Peyer's patch (tissue), 4 donors: ENCODE measurements at regions not wholly inside any gene's neighbourhood (a gene's known extent, or its start where the extent isn't known, plus 50 kb on each side); places are given as distances from the start of the nearest gene placed in this dataset.

Experiments used
- DNase-seq, 3 donors: peaks; one replicate each; pipeline ENCODE4 v3.0.0-alpha.2; 2017 to 2019
- H3K27ac ChIP-seq, 4 donors: fragments of 200-600 bp; sonication (generic); one replicate each; pipeline ENCODE4 v1.5.1; 2016 to 2019
- H3K27me3 ChIP-seq, 2 donors: fragments of 200-600 bp; sonication (generic); one replicate each; pipeline ENCODE4 v1.5.1; 2019
- H3K36me3 ChIP-seq, 3 donors: fragments of 200-600 bp; sonication (generic); one replicate each; pipeline ENCODE4 v1.5.1; 2016 to 2019
- H3K4me1 ChIP-seq, 4 donors: fragments of 200-600 bp; sonication (generic); one replicate each; pipeline ENCODE4 v1.5.1; 2016 to 2019
- H3K4me3 ChIP-seq, 4 donors: fragments of 200-600 bp; sonication (generic); 1 replicate in 3 of 4; 2 replicates in 1 of 4; pipeline ENCODE4 v1.5.1; 2016 to 2019; ENCODE audit warnings: mild to moderate bottlenecking in 1 of 4
- H3K9me3 ChIP-seq, 4 donors: fragments of 200-600 bp; sonication (generic); one replicate each; pipeline ENCODE4 v1.5.1; 2016 to 2019; ENCODE audit warnings: mild to moderate bottlenecking in 1 of 4
- CTCF ChIP-seq, 6 experiments: fragments of 450-650 bp in 4 of 6; fragments of 200-600 bp in 2 of 6; sonication (generic) in 1 of 6; IDR thresholded peaks; one replicate each; pipeline ENCODE4 v1.5.1; 2017 to 2019; ENCODE audit warnings: antibody characterized with exemption in 6 of 6, mild to moderate bottlenecking in 3 of 6, moderate library complexity in 1 of 6
- POLR2A ChIP-seq, 2 donors: fragments of 450-650 bp; IDR thresholded peaks; one replicate each; pipeline ENCODE4 v1.5.1; 2017; ENCODE audit warnings: antibody characterized with exemption in 2 of 2, mild to moderate bottlenecking in 2 of 2, moderate library complexity in 2 of 2

GRCh38 chr22:40118979-40119378 lies 58.7 kb upstream of the TNRC6B start:
- TF ChIP-seq CTCF (IDR thresholded peaks at IDR 0.05) (no peak), POLR2A (IDR thresholded peaks at IDR 0.05) (no peak)
- H3K27ac ChIP-seq: no peak overlapping the region
- H3K4me3 ChIP-seq: no peak overlapping the region
- no peaks in the 10 kb centered on the region for H3K4me1 ChIP-seq
- no peak for DNase-seq
- H3K9me3 ChIP-seq: no peaks in the 10 kb centered on the region
- H3K27me3 ChIP-seq: no peaks in the 10 kb centered on the region
- H3K36me3 ChIP-seq: no peaks in the 10 kb centered on the region

- Histone ChIP-seq H3K4me1 (no peaks in the 10 kb centered on the region), H3K4me3 (no peak overlapping the region), H3K27ac (no peak overlapping the region), H3K36me3 (peaks cover 0 to 6% (median 0%) of the 10 kb centered on the region in 3 donors), H3K9me3 (no peaks in the 10 kb centered on the region), H3K27me3 (no peaks in the 10 kb centered on the region)
- no peak for DNase-seq
- no peak for TF ChIP-seq CTCF (IDR thresholded peaks at IDR 0.05)
- TF ChIP-seq POLR2A (IDR thresholded peaks at IDR 0.05): no peak
Measured at GRCh38 chr22:40120848-40121247, 56.9 kb upstream of the TNRC6B start.

DNA sequence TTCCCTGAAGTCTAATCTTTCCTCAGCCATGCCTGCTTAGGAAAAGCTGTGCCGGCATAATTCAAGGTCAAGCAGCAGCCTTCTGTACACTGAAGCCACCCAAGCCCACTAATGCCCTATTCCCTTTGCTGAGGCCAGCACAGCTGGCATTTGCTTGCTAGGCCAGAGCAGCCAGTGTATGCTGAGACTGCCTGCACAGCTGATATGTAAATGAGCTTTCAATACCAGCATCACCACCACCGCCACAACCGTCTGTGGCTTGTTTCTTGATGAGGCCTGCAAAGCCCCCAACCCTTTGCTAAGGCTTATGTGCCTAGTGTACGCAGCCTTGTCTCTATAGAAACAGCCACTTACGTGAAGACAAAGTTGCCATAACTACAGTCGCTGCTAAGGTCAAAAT lies 56.3 kb upstream of the TNRC6B start:
- DNase-seq: no peak
- TF ChIP-seq POLR2A (IDR thresholded peaks at IDR 0.05) (no peak), CTCF (IDR thresholded peaks at IDR 0.05) (no peak)
- H3K36me3 ChIP-seq: peaks cover 0 to 6% (median 0%) of the 10 kb centered on the region in 3 donors
- no peak overlapping the region for H3K27ac ChIP-seq
- no peaks in the 10 kb centered on the region for H3K4me1 ChIP-seq
- no peaks in the 10 kb centered on the region for H3K9me3 ChIP-seq
- H3K27me3 ChIP-seq: no peaks in the 10 kb centered on the region
- H3K4me3 ChIP-seq: no peak overlapping the region

GRCh38 chr22:40122792-40123191 lies 54.9 kb upstream of the TNRC6B start:
- H3K9me3 ChIP-seq: no peaks in the 10 kb centered on the region
- no peak for TF ChIP-seq POLR2A (IDR thresholded peaks at IDR 0.05)
- TF ChIP-seq CTCF (IDR thresholded peaks at IDR 0.05): no peak
- H3K27ac ChIP-seq: no peak overlapping the region
- peaks cover 0 to 13% (median 0%) of the 10 kb centered on the region in 3 donors for H3K36me3 ChIP-seq
- H3K27me3 ChIP-seq: no peaks in the 10 kb centered on the region
- no peaks in the 10 kb centered on the region for H3K4me1 ChIP-seq
- no peak for DNase-seq
- H3K4me3 ChIP-seq: no peak overlapping the region

GRCh38 chr22:40123387-40123786 lies 54.3 kb upstream of the TNRC6B start:
- peaks cover 0 to 15% (median 0%) of the 10 kb centered on the region in 3 donors for H3K36me3 ChIP-seq
- no peaks in the 10 kb centered on the region for H3K9me3 ChIP-seq
- H3K27me3 ChIP-seq: no peaks in the 10 kb centered on the region
- no peak for DNase-seq
- no peak overlapping the region for H3K4me3 ChIP-seq
- H3K4me1 ChIP-seq: no peaks in the 10 kb centered on the region
- TF ChIP-seq POLR2A (IDR thresholded peaks at IDR 0.05) (no peak), CTCF (IDR thresholded peaks at IDR 0.05) (no peak)
- H3K27ac ChIP-seq: no peak overlapping the region
